Lung (tissue), 11 donors: ENCODE measurements at regions not wholly inside any gene's neighbourhood (a gene's known extent, or its start where the extent isn't known, plus 50 kb on each side); places are given as distances from the start of the nearest gene placed in this dataset.

Source experiments
- ATAC-seq: fragments of 200-7000 bp; cut with Tn5 transposase; one replicate; pipeline ENCODE4 v1.9.1; 2020; ENCODE audit warnings: moderate number of reproducible peaks; ENCODE audit not compliant: insufficient read depth, low FRiP score
- DNase-seq, 3 donors: peaks; one replicate each; pipeline ENCODE4 v3.0.0-alpha.2; 2013 to 2017
- H3K27ac ChIP-seq, 2 donors: one replicate each; pipeline ENCODE4 v1.5.1; 2013; ENCODE audit warnings: mild to moderate bottlenecking in 2 of 2, moderate library complexity in 2 of 2, control low read depth in 1 of 2, inconsistent platforms in 1 of 2, low read depth in 1 of 2, low read length in 1 of 2
- H3K27me3 ChIP-seq, 3 donors: one replicate each; pipeline ENCODE4 v1.5.1; 2013; ENCODE audit warnings: low read length in 2 of 3; ENCODE audit not compliant: control insufficient read depth in 3 of 3, insufficient read depth in 3 of 3
- H3K36me3 ChIP-seq, 4 donors: one replicate each; pipeline ENCODE4 v1.5.1; 2013; ENCODE audit warnings: low read length in 4 of 4, mild to moderate bottlenecking in 1 of 4, moderate library complexity in 1 of 4; ENCODE audit not compliant: control insufficient read depth in 4 of 4, insufficient read depth in 4 of 4
- H3K4me1 ChIP-seq, 5 donors: one replicate each; pipeline ENCODE4 v1.5.1; 2013; ENCODE audit warnings: low read length in 5 of 5, mild to moderate bottlenecking in 2 of 5, moderate library complexity in 1 of 5; ENCODE audit not compliant: control insufficient read depth in 5 of 5, insufficient read depth in 5 of 5
- H3K4me3 ChIP-seq: one replicate; pipeline ENCODE4 v1.5.1; 2013; ENCODE audit warnings: mild to moderate bottlenecking, control low read depth, moderate library complexity
- H3K9ac ChIP-seq, 2 donors: one replicate each; pipeline ENCODE4 v1.5.1; 2013; ENCODE audit warnings: low read length in 2 of 2, control low read depth in 1 of 2; ENCODE audit not compliant: insufficient read depth in 1 of 2
- H3K9me3 ChIP-seq, 4 donors: one replicate each; pipeline ENCODE4 v1.5.1; 2013; ENCODE audit warnings: low read length in 3 of 4, mild to moderate bottlenecking in 1 of 4, moderate library complexity in 1 of 4; ENCODE audit not compliant: control insufficient read depth in 4 of 4, insufficient read depth in 3 of 4
- CTCF ChIP-seq: IDR thresholded peaks from 2 replicates; pipeline ENCODE4 v1.5.1; 2012; ENCODE audit warnings: mild to moderate bottlenecking; ENCODE audit errors: control extremely low read depth, extremely low read depth
- WGBS, 2 donors: extraction: QIAGEN DNeasy Blood & Tissue Kit; methylation state at CpG; one replicate each; pipeline ENCODE4 v1.1.7; 2013; 5-methylcytosine and 5-hydroxymethylcytosine counted together
- donor health status: control.
- donor health status: control.
- donor health status: Bipolar disorder and iron deficiency.
- donor health status: healthy.
- donor health status: DM: yes; HTN: yes; CAD: no.

DNA sequence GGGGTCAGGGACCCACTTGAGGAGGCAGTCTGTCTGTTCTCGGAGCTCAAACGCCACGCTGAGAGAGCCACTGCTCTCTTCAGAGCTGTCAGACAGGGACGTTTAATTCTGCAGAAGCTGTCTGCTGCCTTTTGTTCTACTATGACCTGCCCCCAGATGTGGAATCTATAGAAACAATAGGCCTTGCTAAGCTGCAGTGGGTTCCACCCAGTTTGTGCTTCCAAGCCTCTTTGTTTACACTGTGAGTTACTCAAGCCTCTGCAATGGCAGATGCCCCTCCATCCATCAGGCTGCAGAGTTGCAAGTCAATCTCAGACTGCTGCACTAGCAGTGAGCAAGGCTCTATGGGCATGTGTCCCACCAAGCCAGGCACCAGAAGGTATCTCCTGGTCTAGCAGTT lies 158.1 kb downstream of the DTHD1 start:
- WGBS, 2 donors: 69 to 78% methylated on average over 4 of the region's 4 CpGs
- H3K27me3 ChIP-seq: no peaks in the 10 kb centered on the region
- H3K9ac ChIP-seq: no peak overlapping the region
- H3K9me3 ChIP-seq: peaks cover 0 to 2% (median 0%) of the 10 kb centered on the region in 4 donors
- no peaks in the 10 kb centered on the region for H3K4me1 ChIP-seq
- H3K36me3 ChIP-seq: no peaks in the 10 kb centered on the region
- no peak overlapping the region for H3K27ac ChIP-seq
- H3K4me3 ChIP-seq: no peak overlapping the region
- DNase-seq (no peak), ATAC-seq (no peak)
- TF ChIP-seq CTCF: no peak

GRCh38 chr4:36445480-36445879 lies 164.1 kb downstream of the DTHD1 start:
- Histone ChIP-seq H3K4me3 (no peak overlapping the region), H3K27me3 (no peaks in the 10 kb centered on the region), H3K36me3 (no peaks in the 10 kb centered on the region), H3K9me3 (peaks cover 0 to 2% (median 0%) of the 10 kb centered on the region in 4 donors), H3K27ac (no peak overlapping the region), H3K4me1 (no peaks in the 10 kb centered on the region), H3K9ac (no peak overlapping the region)
- no peak for TF ChIP-seq CTCF
- ATAC-seq (no peak), DNase-seq (no peak)
- WGBS, 2 donors: 79 to 85% methylated on average over 2 of the region's 2 CpGs

GRCh38 chr4:36446275-36446674 lies 164.9 kb downstream of the DTHD1 start:
- no peak overlapping the region for H3K9ac ChIP-seq
- no peak overlapping the region for H3K4me3 ChIP-seq
- no peak overlapping the region for H3K27ac ChIP-seq
- WGBS, 2 donors: 83 to 85% methylated on average over 3 of the region's 3 CpGs
- no peaks in the 10 kb centered on the region for H3K36me3 ChIP-seq
- no peak for DNase-seq
- no peaks in the 10 kb centered on the region for H3K4me1 ChIP-seq
- ATAC-seq: no peak
- no peak for TF ChIP-seq CTCF
- peaks cover 0 to 2% (median 0%) of the 10 kb centered on the region in 4 donors for H3K9me3 ChIP-seq
- no peaks in the 10 kb centered on the region for H3K27me3 ChIP-seq

DNA sequence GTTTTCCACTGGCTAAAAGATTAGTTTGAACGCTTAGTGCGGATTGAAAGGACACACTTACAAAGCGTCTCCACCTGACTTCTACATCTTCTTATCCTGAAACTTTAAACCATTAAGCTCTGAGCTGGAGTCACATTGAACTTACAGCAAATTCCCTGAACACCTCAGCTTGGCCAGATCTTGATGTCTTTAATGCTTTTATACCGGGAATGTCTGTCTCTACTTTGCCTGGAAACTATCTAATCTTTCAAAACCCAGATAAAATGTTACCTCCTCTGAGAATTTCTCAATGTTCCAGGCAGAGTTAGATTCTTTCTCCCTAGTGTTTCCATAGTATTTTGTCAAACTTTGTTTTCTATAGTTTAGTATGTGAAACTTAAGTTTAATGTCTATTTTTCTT lies 179.9 kb downstream of the DTHD1 start:
- no peak for TF ChIP-seq CTCF
- no peaks in the 10 kb centered on the region for H3K27me3 ChIP-seq
- ATAC-seq: no peak
- WGBS, 2 donors: 65 to 90% methylated on average over 4 of the region's 4 CpGs
- H3K9ac ChIP-seq: no peak overlapping the region
- no peaks in the 10 kb centered on the region for H3K36me3 ChIP-seq
- H3K4me1 ChIP-seq: no peaks in the 10 kb centered on the region
- DNase-seq: no peak
- no peak overlapping the region for H3K4me3 ChIP-seq
- no peak overlapping the region for H3K27ac ChIP-seq
- H3K9me3 ChIP-seq: no peaks in the 10 kb centered on the region
